Nephron progenitor cell (in vitro differentiated cells): ENCODE measurements at regions not wholly inside any gene's neighbourhood (a gene's known extent, or its start where the extent isn't known, plus 50 kb on each side); places are given as distances from the start of the nearest gene placed in this dataset.
A peak's percentile ranks its signal among the peaks of the same experiment; 100 is the strongest.

Source experiments
- DNase-seq: peaks from one replicate; pipeline ENCODE4 v3.0.0; 2021
- H3K27ac Mint-ChIP-seq: 2 replicates; pipeline ENCODE4 v1.8.0; 2021; ENCODE audit warnings: mild to moderate bottlenecking, moderate library complexity, mixed read lengths
- H3K27me3 Mint-ChIP-seq: 2 replicates; pipeline ENCODE4 v1.8.0; 2021; ENCODE audit warnings: mild to moderate bottlenecking, low read depth, mixed read lengths; ENCODE audit not compliant: poor library complexity
- H3K36me3 Mint-ChIP-seq: 2 replicates; pipeline ENCODE4 v1.8.0; 2021; ENCODE audit warnings: low read depth, mixed read lengths
- H3K4me1 Mint-ChIP-seq: 2 replicates; pipeline ENCODE4 v1.8.0; 2021; ENCODE audit warnings: mixed read lengths
- H3K4me3 Mint-ChIP-seq: 2 replicates; pipeline ENCODE4 v1.8.0; 2021; ENCODE audit warnings: mild to moderate bottlenecking, moderate library complexity, mixed read lengths
- H3K9me3 Mint-ChIP-seq: 2 replicates; pipeline ENCODE4 v1.8.0; 2021; ENCODE audit warnings: mild to moderate bottlenecking, moderate library complexity, mixed read lengths
- CTCF ChIP-seq: fragments of 200-600 bp; sonication (generic); IDR thresholded peaks from 2 replicates; pipeline ENCODE4 v1.5.0; 2021; ENCODE audit warnings: antibody characterized with exemption

- no peak for TF ChIP-seq CTCF
- Mint-ChIP-seq H3K36me3 (no peaks in the 10 kb centered on the region), H3K27ac (no peak overlapping the region), H3K27me3 (peaks cover 5% of the 10 kb centered on the region), H3K9me3 (no peaks in the 10 kb centered on the region), H3K4me3 (no peak overlapping the region), H3K4me1 (peaks cover 45% of the 10 kb centered on the region)
- no peak for DNase-seq
Measured at GRCh38 chr5:103373597-103374472, 115.3 kb downstream of the MACIR start.

- H3K4me1 Mint-ChIP-seq, result peaks cover 43% of the 10 kb centered on the region
- no peak for DNase-seq
- H3K27ac Mint-ChIP-seq, result peak overlapping the region; percentile 14
- TF ChIP-seq CTCF, result no peak
- no peak overlapping the region for H3K4me3 Mint-ChIP-seq
- no peaks in the 10 kb centered on the region for H3K36me3 Mint-ChIP-seq
- H3K9me3 Mint-ChIP-seq, result peaks cover 4% of the 10 kb centered on the region
- peaks cover 5% of the 10 kb centered on the region for H3K27me3 Mint-ChIP-seq
Measured at GRCh38 chr5:103371046-103371607, 112.6 kb downstream of the MACIR start.

- H3K27me3 Mint-ChIP-seq, result peaks cover 5% of the 10 kb centered on the region
- H3K27ac Mint-ChIP-seq, result no peak overlapping the region
- DNase-seq, result no peak
- H3K36me3 Mint-ChIP-seq, result no peaks in the 10 kb centered on the region
- peaks cover 4% of the 10 kb centered on the region for H3K9me3 Mint-ChIP-seq
- peaks cover 33% of the 10 kb centered on the region for H3K4me1 Mint-ChIP-seq
- no peak overlapping the region for H3K4me3 Mint-ChIP-seq
- TF ChIP-seq CTCF, result no peak
Measured at GRCh38 chr5:103369125-103370120, 110.9 kb downstream of the MACIR start.

- no peak for TF ChIP-seq CTCF
- Mint-ChIP-seq H3K27ac (no peak overlapping the region), H3K9me3 (peaks cover 4% of the 10 kb centered on the region), H3K27me3 (peaks cover 5% of the 10 kb centered on the region), H3K4me1 (peaks cover 25% of the 10 kb centered on the region), H3K4me3 (no peak overlapping the region), H3K36me3 (no peaks in the 10 kb centered on the region)
- no peak for DNase-seq
Measured at GRCh38 chr5:103367702-103368101, 109.1 kb downstream of the MACIR start.

- peaks cover 18% of the 10 kb centered on the region for H3K4me1 Mint-ChIP-seq
- H3K36me3 Mint-ChIP-seq, result no peaks in the 10 kb centered on the region
- peak; percentile 14 for DNase-seq
- peaks cover 5% of the 10 kb centered on the region for H3K27me3 Mint-ChIP-seq
- no peak for TF ChIP-seq CTCF
- H3K4me3 Mint-ChIP-seq, result no peak overlapping the region
- H3K9me3 Mint-ChIP-seq, result peaks cover 4% of the 10 kb centered on the region
- no peak overlapping the region for H3K27ac Mint-ChIP-seq
Measured at GRCh38 chr5:103366918-103367549, 108.5 kb downstream of the MACIR start.
